MCF 10A (cell line): ENCODE measurements at regions not wholly inside any gene's neighbourhood (a gene's known extent, or its start where the extent isn't known, plus 50 kb on each side); places are given as distances from the start of the nearest gene placed in this dataset.

Experiments
- BruUV-seq: library from RNA; stranded (reverse); fragments of 400-500 nt; replicated peaks from 2 replicates; lab custom pipeline; 2021; lab: Mats Ljungman, UMichigan
- CTCF ChIA-PET: fragments of 300-600 bp; sonication (Branson Sonifier 250); formaldehyde crosslinking; extraction: SDS; loops from one replicate; lab custom pipeline; 2021; ENCODE audit warnings: antibody characterized with exemption, inconsistent platforms; lab: Yijun Ruan, JAX
- POLR2A ChIA-PET: fragments of 300-600, 350-650 bp; sonication (Branson Sonifier 250); formaldehyde crosslinking; extraction: SDS; loops from one replicate; lab custom pipeline; 2020; ENCODE audit warnings: antibody characterized with exemption, inconsistent platforms; lab: Yijun Ruan, JAX
- DNase-seq: peaks from one replicate; pipeline ENCODE4 v3.0.0-alpha.2; 2018; ENCODE audit not compliant: unreplicated experiment
- H3K27ac Mint-ChIP-seq: one replicate; pipeline ENCODE4 v1.8.0; 2022; ENCODE audit warnings: mild to moderate bottlenecking, low read depth, mixed read lengths; ENCODE audit not compliant: unreplicated experiment
- H3K27me3 Mint-ChIP-seq: one replicate; pipeline ENCODE4 v1.8.0; 2022; ENCODE audit warnings: mixed read lengths; ENCODE audit not compliant: insufficient read depth, unreplicated experiment
- H3K36me3 Mint-ChIP-seq: one replicate; pipeline ENCODE4 v1.8.0; 2022; ENCODE audit warnings: mild to moderate bottlenecking, moderate library complexity, mixed read lengths; ENCODE audit not compliant: insufficient read depth, unreplicated experiment
- H3K4me1 Mint-ChIP-seq: one replicate; pipeline ENCODE4 v1.8.0; 2022; ENCODE audit warnings: mixed read lengths; ENCODE audit not compliant: insufficient read depth, unreplicated experiment
- H3K4me3 Mint-ChIP-seq: one replicate; pipeline ENCODE4 v1.8.0; 2022; ENCODE audit warnings: mild to moderate bottlenecking, moderate library complexity, mixed read lengths; ENCODE audit not compliant: unreplicated experiment
- H3K9me3 Mint-ChIP-seq: one replicate; pipeline ENCODE4 v1.8.0; 2022; ENCODE audit warnings: mixed read lengths; ENCODE audit not compliant: unreplicated experiment
- CTCF ChIP-seq: fragments of 200-600 bp; IDR thresholded peaks from one replicate; pipeline ENCODE4 v1.8.0; 2022; ENCODE audit warnings: antibody characterized with exemption, mild to moderate bottlenecking; ENCODE audit not compliant: unreplicated experiment
- intact Hi-C: fragments of 100-400 bp; cut with micrococcal nuclease; formaldehyde crosslinking; loops from 2 replicates; pipeline ENCODE4 v1.14.1; 2022

GRCh38 chr12:70091021-70091521 is 152.2 kb upstream of the CNOT2 start:
- no peaks in the 10 kb centered on the region for H3K36me3 Mint-ChIP-seq
- no peak for DNase-seq
- no peaks in the 10 kb centered on the region for H3K4me1 Mint-ChIP-seq
- intact Hi-C loops = no loop called here
- no peak overlapping the region for H3K4me3 Mint-ChIP-seq
- no peaks in the 10 kb centered on the region for H3K27me3 Mint-ChIP-seq
- ChIA-PET POLR2A (interaction anchor here (1.6 kb wide), 1 partner anchor 9 kb away, joined by 4 read pairs; no protein-coding TSS in a partner anchor), CTCF (interaction anchor here (0.8 kb wide), 1 partner anchor 10 kb away, joined by 3 read pairs; no protein-coding TSS in a partner anchor)
- no peak overlapping the region for H3K27ac Mint-ChIP-seq
- BruUV-seq = no TSS peak
- TF ChIP-seq CTCF = no peak
- H3K9me3 Mint-ChIP-seq = no peaks in the 10 kb centered on the region

GRCh38 chr12:70094467-70094866 is 148.8 kb upstream of the CNOT2 start:
- no peaks in the 10 kb centered on the region for H3K4me1 Mint-ChIP-seq
- no peaks in the 10 kb centered on the region for H3K36me3 Mint-ChIP-seq
- intact Hi-C loops = no loop called here
- CTCF ChIA-PET = interaction anchor here (0.5 to 1.4 kb wide), 2 partner anchors 10 to 19 kb away, joined by 3 to 4 read pairs; no protein-coding TSS in a partner anchor
- DNase-seq = no peak
- no TSS peak for BruUV-seq
- H3K27ac Mint-ChIP-seq = no peak overlapping the region
- POLR2A ChIA-PET = interaction anchor here (1.6 kb wide), 1 partner anchor 11 kb away, joined by 5 read pairs; no protein-coding TSS in a partner anchor
- H3K27me3 Mint-ChIP-seq = no peaks in the 10 kb centered on the region
- H3K4me3 Mint-ChIP-seq = no peak overlapping the region
- no peaks in the 10 kb centered on the region for H3K9me3 Mint-ChIP-seq
- TF ChIP-seq CTCF = no peak

GRCh38 chr12:70096759-70097410 is 146.3 kb upstream of the CNOT2 start:
- Mint-ChIP-seq H3K27ac (no peak overlapping the region), H3K4me1 (no peaks in the 10 kb centered on the region), H3K27me3 (no peaks in the 10 kb centered on the region), H3K9me3 (no peaks in the 10 kb centered on the region), H3K4me3 (no peak overlapping the region), H3K36me3 (no peaks in the 10 kb centered on the region)
- BruUV-seq = no TSS peak
- no peak for TF ChIP-seq CTCF
- intact Hi-C loops = no loop called here
- CTCF ChIA-PET = no interaction called here
- POLR2A ChIA-PET = no interaction called here
- DNase-seq = no peak

- no peak for DNase-seq
- POLR2A ChIA-PET = interaction anchor here (0.5 to 0.7 kb wide), 2 partner anchors 626 to 1222 kb away, joined by 3 read pairs; no protein-coding TSS in a partner anchor
- CTCF ChIA-PET = interaction anchor here (0.5 to 0.8 kb wide), 3 partner anchors 10 to 145 kb away, joined by 3 to 4 read pairs (median 3); no protein-coding TSS in a partner anchor
- Mint-ChIP-seq H3K9me3 (no peaks in the 10 kb centered on the region), H3K27me3 (no peaks in the 10 kb centered on the region), H3K4me1 (no peaks in the 10 kb centered on the region), H3K27ac (no peak overlapping the region), H3K4me3 (no peak overlapping the region), H3K36me3 (no peaks in the 10 kb centered on the region)
- BruUV-seq = no TSS peak
- TF ChIP-seq CTCF = no peak
- intact Hi-C loops = no loop called here
Measured at GRCh38 chr12:70101064-70101463, 142.2 kb upstream of the CNOT2 start.
